HS-27A (cell line): ENCODE measurements at regions not wholly inside any gene's neighbourhood (a gene's known extent, or its start where the extent isn't known, plus 50 kb on each side); places are given as distances from the start of the nearest gene placed in this dataset.
A peak's percentile ranks its signal among the peaks of the same experiment; 100 is the strongest.

ENCODE experiments used
- DNase-seq: peaks from one replicate; pipeline ENCODE4 v3.0.0-alpha.2; 2012; ENCODE audit warnings: low read depth, missing footprints

DNA sequence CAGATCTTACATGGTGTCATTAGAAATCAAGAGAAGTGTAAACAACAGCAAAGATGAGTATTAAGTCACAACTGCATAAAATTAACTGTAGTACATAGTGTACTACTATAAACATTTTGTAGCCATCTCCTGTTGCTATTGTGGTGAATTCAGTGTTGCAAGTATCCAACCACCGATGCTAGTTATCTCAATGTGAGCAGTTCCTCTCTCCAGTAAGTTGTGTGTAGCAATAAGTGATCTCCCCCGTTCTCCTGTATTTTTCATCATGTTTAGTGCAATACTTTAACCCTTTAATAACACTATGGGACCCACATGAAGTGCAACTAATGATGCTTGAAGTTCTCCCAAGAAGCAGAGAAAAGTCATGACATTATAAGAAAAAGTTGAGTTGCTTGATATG lies 264.7 kb upstream of the KCNH8 start:
- no peak for DNase-seq

DNA sequence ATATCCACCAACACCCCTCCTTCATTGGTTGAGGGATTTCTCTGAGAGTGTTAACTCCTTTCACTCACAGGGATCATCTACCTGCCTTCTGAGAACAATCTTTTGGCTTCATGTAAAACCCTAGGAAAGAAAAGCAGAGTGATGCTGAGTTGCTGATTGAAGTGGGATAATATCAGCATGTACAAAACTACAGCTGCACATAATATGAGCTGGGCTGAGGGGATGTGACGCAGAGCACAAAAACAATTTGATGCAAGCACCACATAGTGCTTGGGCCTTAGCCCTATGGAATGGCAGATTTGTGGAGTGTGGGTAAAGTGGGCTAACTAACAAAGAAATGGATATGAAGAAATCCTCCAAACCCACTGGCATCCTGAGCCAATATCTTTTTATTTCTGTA lies 267.6 kb upstream of the KCNH8 start:
- DNase-seq = no peak

DNA sequence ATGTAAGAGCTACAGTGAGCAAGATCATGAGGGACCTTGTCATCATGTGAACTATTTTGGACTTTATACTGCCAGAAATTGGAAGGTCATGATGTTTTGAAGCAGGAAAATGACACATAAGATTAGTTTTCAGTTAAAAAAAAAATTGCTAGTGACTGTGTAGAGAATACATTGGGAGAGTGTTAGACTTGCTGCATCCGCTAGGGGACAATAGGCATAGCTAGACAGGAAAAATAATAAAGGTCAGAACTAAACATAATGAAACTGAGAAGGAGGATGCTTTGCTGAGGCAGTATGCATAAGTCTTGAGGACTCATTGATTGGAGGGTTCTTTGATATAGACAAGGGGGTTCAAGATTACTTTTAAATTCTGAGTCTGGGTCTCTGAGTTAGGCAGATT lies 275.8 kb upstream of the KCNH8 start:
- no peak for DNase-seq

DNA sequence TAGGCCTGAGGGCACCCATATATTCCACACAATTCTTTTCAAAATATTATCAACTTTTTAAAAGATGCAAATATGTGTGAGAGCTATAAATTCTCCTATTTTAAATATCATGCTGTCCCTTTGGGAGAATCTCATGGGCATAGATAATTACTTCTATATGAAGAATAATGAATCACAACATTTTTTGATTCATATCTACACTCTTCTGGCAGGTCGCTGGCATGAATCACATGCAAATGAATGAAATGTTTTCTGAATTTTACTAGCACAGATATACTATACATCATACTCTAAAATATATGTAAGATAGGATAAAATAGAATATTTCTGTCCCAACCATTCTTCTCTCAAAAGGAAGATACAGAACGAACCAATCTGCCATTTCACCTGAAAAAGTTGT lies 277.7 kb upstream of the KCNH8 start:
- DNase-seq = no peak

DNA sequence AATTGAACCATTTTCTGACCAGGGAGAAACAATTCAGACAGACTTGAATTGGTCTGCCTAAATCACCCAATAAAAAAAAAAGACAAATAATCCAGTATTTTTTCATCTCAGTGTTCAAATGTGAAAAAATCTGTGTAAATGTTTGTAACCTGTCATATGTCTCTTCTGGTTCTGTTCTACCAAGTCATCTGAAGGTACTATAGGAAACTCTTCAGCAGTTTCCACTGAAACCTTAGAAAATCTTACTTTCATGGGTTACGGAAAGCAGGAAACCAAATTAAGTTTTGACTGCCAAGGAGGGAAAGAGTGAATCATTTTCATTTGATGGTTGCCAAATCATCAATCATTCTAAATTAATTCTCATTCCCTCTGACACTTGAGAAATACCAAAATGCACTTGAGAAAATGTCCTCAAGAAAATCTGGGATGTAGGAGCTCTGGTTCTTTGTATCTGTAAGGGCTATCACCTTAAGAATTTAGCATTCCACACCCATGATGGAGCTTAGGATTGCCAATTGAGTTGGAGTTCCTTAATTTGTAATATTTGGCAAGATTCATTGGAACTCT lies 278.2 kb upstream of the KCNH8 start:
- no peak for DNase-seq

DNA sequence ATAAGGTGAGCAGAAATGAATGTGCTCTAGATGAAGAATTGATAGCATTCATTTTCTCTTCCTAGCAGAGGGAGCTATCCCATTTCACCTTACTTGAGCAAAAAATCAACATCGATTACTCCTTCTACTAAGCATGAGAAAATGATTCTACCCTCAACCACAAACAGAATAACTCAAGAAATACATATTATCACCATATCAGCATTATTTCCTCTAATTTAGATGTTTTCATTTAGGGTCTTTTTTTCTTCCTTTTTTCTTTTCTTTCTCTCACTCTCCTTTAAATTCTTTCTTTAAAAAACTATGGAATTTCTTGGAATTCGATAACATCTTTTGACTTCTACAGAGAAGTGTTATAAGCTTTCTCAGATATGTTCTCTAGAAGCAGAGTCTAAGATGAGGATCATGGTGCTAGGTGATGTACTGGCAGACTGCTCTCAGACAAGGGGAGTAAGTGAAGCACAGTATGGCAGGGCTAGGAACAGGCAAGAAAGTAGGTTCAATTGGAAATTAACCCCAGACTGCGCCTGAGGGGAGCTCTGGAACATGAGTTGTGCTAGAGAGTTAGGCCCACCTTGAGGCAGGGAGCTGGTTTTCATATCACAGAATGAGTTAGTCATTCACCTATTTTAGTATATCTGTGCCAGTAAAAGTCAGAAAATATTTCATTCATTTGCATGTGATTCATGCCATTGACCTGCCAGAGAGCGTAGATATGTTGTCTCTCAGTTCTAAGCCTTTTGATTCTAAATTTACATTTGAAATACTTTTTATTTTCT lies 279.2 kb upstream of the KCNH8 start:
- no peak for DNase-seq

DNA sequence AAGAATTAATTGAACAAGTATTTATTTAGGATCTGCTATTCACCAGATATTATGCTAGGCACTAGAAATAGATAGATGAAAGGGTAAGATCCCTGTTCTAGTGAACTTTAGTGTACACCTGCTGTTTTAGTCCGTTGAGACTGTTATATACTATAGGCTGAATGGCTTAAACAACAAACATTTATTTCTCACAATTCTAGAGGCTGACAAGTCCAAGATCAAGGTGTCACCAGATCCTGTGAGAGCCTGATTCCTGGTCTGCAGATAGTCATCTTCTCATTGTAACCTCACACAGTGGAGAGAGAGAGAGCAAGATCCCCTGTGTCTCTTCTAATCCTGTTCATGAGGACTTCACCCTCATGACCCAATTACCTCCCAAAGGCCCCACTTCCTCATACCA lies 281.4 kb upstream of the KCNH8 start:
- no peak for DNase-seq

DNA sequence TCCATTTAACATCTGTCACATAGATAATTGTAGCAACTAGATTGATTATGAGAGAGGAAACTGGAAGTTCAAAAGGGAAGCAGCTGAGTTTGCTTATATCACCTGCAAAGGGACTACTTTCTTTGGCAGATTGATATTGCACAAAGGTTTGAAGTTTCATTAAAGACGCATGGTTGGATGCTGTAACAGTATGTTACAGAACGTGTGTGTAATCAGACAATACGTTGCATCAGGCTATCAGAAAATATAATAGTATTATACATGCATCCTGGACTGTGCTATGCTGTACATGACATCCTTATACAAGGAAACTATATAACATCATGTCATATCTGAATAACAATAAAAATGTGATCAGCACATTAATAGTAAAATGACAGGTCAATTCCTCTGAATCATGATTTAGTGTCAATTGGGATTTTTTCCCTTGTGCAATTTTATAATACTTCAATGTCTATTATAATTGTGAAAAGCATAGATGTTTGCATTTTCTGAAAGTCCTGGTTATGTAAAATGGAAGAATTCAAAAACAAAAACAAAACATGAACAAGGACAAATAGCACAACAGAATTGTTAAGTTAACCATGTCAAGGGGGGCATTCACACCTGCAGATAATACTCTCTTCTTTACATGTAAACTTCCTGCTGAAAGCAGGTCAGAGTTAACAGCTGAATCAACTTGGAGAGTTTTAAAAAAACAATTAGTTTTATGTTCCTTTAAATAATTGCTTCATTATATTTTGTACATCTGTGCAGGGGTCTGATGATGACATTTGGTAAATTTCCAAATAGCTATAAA lies 283.2 kb upstream of the KCNH8 start:
- DNase-seq = no peak

DNA sequence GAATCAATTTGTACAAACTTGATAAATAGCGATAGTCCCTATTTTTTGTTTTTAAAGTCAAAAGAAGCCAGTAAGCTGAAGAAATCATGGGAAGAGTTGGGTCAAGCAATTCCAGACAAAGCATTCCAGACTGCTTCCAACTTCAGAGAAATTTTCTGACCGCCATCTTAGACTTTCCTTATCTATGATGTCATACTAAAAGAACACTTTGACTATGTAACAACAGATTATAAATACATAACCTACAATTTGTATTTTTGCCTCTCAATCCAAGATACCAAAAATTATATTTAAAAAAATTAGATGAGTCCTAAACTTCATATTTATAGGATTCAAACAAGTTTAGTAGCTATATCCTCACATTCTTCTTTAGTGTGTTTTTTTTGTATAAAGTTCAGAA lies 286.2 kb upstream of the KCNH8 start:
- no peak for DNase-seq

DNA sequence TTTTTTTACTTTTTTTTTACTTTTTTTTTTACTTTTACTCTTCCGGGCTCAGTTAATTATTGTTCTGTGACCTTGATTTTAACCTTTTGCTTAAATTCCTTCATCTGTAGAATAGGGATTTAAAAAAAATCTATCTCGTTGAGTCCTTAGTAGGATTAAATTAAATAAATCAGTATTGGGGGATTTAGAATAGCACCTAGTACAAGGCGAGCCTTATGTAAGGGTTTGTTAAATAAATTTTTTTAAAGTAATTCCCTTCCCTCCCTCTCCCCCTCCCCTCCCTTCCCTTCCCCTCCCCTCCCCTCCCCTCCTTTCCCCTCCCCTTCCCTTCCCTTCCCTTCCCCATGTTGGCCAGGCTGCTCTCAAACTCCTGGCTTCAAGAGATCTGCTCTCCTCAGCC lies 287.2 kb upstream of the KCNH8 start:
- DNase-seq = no peak

DNA sequence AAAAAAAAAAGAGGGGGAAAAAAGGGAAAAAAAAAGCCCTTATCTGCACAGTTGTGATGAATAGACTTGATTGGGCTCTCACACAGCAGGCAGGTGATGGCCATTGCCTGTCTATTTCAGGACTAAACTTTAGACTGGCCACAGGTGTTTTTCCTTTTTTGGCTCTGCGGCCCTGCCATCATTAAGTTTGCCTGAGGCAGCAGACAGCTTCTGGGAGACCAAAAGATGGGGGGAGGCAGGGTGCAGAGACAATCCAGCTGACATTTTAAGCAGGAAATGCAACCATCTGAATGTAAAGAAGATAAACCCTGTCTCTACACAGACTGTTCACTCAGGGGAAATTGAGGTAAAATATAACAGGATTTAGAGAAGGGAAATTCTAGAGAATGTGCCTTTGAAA lies 295.0 kb upstream of the KCNH8 start:
- DNase-seq = no peak

DNA sequence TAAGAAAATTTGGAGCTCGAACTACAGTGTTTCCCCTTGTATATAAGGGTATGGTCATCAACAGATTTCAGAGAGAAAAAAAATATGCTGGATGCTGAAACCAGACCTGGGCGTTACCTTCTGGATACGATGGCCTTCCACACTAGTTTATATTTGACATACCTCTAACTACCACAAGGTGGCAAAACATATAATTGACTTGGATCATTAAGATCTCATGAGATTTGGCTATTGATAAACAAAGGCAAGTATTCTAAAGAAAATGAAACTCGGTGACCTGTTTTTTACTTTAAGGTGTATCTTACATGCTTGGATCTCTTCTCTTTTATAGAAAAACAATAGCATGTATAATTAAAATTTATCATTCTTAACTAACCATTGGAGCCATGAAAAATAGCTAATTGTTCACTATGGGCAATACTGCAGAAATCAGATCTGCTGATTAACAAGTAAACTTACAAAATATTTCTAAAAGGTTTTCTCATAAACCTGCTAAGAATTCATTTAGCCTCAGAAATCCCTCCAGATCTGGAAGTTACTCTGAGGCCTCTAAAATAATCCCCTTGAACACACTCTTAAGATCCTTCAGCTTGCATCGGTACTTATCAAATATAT lies 300.6 kb upstream of the KCNH8 start:
- no peak for DNase-seq

DNA sequence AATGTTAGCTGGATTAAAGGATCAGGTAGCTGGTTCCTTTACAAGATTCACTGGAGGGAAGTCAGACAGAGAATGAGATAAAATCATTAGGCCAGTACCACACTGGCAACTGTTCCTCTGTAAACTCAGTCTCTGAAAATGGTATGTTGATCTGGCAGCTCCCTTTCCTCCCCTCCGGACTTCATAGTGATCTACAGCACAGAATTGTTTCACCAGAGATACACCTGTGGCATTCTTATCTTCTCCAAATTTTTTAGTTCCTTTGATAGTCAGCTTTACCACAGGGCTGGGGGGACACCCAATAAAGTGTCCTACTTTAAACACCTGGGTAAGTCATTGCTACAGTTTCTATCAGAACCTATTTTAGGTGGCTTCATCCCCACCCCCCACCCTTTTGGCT lies 304.3 kb upstream of the KCNH8 start:
- DNase-seq = no peak

DNA sequence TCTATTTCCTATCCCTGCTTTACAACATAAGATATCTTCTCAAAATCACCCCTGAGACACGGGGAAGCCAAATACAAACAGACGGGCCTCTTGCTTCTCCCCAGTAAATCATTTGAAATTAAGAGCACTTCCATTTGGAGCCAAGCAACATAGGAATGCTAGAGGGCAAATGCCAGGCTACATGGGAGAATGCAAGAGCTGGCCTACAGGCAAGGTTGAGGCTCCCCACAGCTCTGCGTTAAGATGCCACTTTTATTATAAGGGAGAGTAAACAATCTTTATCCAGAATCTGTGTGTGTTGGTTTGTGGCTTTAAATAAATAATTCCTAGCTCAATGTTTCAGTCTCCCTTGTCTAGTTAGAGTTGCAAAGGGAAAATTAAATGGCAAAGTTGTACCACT lies 305.1 kb upstream of the KCNH8 start:
- no peak for DNase-seq

DNA sequence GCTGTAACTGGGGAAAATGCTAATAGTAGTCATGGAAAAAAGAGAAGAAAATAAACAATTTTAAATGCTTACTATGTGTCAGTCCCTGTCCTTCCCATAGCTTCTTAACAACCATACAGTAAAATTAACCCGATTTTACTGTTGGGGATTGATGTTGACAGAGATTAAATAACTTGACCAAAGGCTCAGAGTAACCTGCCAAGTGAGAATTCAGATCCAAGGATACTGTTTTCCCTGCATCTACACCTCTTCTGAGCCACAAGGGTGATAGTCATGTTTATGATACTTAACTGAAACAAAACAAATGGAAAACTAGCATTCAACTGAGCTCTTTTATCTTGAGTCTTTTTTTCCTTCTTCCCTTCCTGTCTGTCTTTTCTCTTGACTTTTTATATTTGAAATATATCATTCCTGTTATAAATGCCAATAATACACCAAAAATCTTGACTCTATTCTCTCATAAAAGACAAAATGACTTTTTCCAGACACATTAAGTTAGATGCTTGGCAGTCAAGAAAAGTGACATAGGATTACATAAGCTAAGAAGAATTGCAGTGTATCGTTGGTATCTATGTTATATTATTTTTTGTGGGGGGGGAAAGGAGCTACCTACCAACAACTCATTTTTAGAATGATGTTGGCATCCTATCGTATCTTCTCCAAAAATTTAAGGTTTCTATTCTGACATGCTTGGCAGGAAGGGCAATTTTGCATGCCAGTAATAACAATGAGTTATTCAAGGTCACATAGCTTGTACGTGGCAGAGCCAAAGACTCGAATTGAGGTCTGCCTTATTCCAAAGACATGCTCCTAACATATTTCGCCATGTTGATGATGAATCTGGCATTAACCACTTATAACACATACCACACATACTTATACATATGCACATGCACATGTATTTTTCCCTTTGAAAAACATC lies 306.6 kb upstream of the KCNH8 start:
- DNase-seq = peak; percentile 9

DNA sequence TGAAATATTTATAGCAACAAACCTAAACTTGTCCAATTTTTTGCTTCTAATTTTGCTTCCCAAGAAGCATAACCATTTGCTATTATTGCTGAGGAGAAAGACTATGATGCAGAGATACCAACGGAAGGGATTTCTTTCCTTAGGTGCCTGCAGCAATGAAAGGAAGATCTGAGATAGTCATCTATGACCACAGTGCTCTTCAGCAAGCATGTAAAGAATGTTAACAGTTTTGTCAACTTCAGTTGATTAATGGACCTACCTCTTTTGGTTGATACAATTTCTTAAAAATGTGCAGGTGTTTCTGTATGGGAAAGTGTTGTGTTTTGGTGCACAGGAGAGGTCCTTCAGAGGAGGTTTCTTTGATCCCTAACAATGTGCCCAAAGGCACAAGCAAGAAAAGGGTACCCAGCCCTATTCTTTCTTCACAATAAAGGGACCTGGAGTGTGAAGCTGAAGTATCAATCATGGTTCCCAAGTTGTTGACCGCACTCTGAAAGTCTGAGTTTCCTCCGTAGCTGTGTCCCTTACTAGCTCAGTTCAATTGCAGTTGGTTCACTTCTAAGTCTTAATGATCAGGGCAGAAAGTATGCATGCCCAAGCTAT lies 307.7 kb upstream of the KCNH8 start:
- DNase-seq = no peak

DNA sequence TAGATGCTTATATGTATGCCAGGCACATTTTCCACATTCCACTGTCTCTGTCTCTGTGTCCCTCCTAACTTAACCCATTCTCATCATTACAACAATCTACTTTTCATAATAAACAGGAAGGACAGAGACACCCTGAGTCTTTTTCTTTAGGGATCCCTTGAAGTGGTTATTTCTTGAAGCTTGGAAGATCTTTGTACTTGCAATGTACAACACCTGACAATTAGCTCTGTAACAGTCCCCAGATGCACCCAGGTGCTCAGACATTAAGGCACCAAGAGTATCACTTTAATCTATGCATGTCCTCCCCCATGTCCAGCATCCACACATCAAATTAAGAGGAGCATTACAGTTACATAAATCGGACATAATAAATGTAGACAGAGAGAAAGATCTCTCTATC lies 309.6 kb upstream of the KCNH8 start:
- no peak for DNase-seq

DNA sequence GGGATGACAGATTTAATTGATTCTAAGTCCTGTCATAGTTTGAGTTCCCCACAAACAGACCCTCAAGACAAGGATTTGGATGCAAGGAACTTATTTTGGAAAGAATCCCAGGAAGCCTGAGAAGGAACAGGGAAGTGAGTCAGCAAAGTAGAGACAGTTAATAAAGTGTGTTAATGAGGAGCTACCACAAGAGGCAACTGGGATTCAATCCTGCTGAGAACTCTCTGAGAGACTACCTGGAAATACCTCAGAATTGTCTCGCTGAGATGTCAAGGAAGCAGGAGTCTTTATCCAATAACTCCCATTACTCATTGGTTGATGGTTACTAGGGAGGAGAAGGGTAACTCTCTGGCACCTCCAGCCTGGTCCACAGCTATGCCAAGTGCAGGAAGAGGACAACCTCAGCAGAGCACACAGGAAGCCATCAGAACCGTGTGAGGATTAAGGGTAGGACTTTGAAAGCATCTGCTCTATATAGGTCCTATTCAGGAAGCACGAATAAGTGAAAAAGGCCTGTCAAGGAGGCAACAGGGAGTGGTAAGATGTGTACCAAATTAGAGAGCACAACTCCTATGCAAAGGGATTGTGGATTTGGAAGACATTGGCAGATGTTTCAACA lies 311.1 kb upstream of the KCNH8 start:
- no peak for DNase-seq

DNA sequence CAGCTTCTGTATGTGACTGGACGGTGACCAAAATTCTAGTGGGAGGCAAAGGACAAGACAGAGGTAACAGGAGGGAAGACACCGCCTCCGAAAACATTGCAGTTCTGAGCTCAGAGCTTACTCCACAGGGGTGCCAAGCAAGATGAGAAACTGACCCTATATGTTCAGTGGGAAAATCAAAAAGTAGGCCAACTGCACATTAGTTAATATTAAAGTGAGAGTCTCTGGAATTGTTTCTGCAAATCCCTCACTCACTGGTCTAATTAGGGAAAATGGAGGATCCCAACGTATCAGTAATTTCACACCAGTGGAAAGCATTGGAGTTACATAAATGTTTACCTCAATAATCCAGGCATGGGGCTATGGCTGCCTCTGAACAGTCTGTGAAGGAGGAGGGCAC lies 313.3 kb upstream of the KCNH8 start:
- no peak for DNase-seq

DNA sequence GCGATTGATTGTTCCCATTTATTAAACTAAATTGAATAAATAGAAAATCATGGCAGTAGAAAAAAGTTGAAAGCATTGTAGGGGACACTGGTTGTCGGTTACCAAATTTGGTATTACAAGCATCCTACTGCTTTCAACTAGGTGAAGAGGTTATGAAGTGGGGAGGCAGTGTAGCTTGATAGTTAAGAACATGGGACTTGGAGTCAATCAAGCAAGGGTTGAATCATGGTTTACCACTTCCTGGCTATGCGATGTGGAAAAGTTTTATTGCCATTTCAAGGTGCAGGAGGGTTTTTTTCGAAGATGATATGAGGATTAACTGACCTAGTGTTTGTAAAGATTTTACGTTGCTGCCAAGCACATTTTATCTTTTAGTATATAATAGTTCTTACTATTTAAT lies 318.2 kb upstream of the KCNH8 start:
- no peak for DNase-seq

DNA sequence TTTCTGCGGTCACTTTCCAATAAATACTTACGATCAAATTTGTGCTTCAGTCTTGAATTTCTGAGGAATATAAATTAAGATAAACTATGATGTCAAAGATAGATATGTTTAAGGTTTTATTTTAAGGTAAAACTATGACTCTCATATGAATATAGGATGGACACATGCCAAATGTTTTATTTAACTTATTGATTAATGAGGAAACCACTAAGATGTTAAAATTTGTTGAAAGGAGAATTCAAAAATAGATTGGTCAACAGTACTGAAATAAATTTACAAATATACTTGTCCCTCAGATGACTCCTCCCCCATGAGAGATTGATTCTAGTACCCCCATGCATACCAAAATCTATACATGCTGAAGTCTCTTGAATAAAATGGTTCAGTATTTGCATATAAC lies 319.7 kb upstream of the KCNH8 start:
- DNase-seq = no peak
